GM12865 (cell line): ENCODE measurements at regions not wholly inside any gene's neighbourhood (a gene's known extent, or its start where the extent isn't known, plus 50 kb on each side); places are given as distances from the start of the nearest gene placed in this dataset.

Experiments
- DNase-seq: peaks from one replicate; pipeline ENCODE4 v3.0.0; 2010; ENCODE audit warnings: low read depth
- H3K4me3 ChIP-seq: 2 replicates; pipeline ENCODE4 v1.5.1; 2011; ENCODE audit warnings: mild to moderate bottlenecking, low read depth, low read length, control low read depth
- CTCF ChIP-seq: IDR thresholded peaks from 2 replicates; pipeline ENCODE4 v1.5.1; 2011; ENCODE audit warnings: low read length, control low read depth, low read depth, inconsistent platforms; ENCODE audit not compliant: insufficient read depth; ENCODE audit errors: missing control alignments

- no peak overlapping the region for H3K4me3 ChIP-seq
- no peak for TF ChIP-seq CTCF
- no peak for DNase-seq
Measured at GRCh38 chr4:160184884-160185283, 1082.0 kb downstream of the RAPGEF2 start.

GRCh38 chr4:160193787-160194186, 1090.9 kb downstream of the RAPGEF2 start:
- no peak for TF ChIP-seq CTCF
- no peak for DNase-seq
- H3K4me3 ChIP-seq: no peak overlapping the region

- no peak overlapping the region for H3K4me3 ChIP-seq
- no peak for DNase-seq
- TF ChIP-seq CTCF: no peak
Measured at GRCh38 chr4:160194716-160195115, 1091.8 kb downstream of the RAPGEF2 start.

GRCh38 chr4:160202802-160203201, 1099.9 kb downstream of the RAPGEF2 start:
- no peak overlapping the region for H3K4me3 ChIP-seq
- DNase-seq: peak; percentile 2
- TF ChIP-seq CTCF: no peak

GRCh38 chr4:160212078-160212477, 1109.2 kb downstream of the RAPGEF2 start:
- H3K4me3 ChIP-seq: no peak overlapping the region
- no peak for DNase-seq
- no peak for TF ChIP-seq CTCF

GRCh38 chr4:160213366-160213765, 1110.5 kb downstream of the RAPGEF2 start:
- DNase-seq: no peak
- H3K4me3 ChIP-seq: no peak overlapping the region
- no peak for TF ChIP-seq CTCF

- H3K4me3 ChIP-seq: no peak overlapping the region
- no peak for DNase-seq
- TF ChIP-seq CTCF: no peak
Measured at GRCh38 chr4:160217352-160217751, 1114.5 kb downstream of the RAPGEF2 start.
